Hindlimb muscle (tissue), 1 donor: ENCODE measurements at regions not wholly inside any gene's neighbourhood (a gene's known extent, or its start where the extent isn't known, plus 50 kb on each side); places are given as distances from the start of the nearest gene placed in this dataset.
A peak's percentile ranks its signal among the peaks of the same experiment; 100 is the strongest.
"Not testable (repeated sequence)": the region's sequence is repeated elsewhere in the genome, so short reads cannot be mapped to it uniquely, and the experiment has no call there.

ENCODE experiments used
- DNase-seq: peaks from one replicate; pipeline ENCODE4 v3.0.0-alpha.2; 2013

DNA sequence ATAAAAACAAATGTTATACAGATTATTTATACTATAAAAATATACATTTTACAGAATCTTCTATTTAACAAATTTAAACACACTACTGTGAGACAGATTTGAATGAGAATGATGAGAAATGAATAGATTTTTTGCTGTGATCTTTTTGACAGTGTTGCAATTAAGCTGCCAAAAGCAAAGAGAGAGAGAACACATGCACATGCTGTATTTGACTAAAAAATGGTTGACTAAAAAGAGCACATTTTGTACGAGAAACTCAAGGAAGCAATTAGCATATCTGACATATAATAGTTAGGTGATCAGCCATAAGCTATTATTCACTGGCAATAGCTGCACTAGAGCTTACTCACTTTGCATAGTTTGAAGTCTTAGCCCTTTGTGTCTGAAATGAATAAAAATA lies 115.8 kb downstream of the SYT10 start:
- no peak for DNase-seq

- DNase-seq: no peak
These were observed 117.1 kb downstream of the SYT10 start for GRCh38 chr12:33322519-33322918.

GRCh38 chr12:33317746-33318145 lies 121.9 kb downstream of the SYT10 start:
- no peak for DNase-seq

DNA sequence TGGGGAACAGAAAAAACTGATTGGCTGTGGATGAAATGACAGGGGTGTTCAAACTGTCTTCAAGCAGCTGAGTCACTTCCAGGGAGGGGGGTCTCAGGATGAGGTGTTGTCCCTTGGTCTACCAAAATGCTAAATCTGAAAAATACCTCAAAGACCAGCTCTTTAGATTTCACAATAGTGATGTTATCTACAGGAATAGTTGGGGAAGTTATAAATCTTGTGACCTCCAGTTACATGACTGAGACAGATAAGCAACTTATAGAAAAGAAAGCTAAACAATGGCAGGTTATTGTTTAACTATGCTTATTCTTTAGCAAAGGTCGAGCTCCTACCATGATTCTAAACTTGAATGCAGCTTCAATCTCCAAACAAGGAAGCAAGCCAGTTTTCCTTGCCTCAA lies 125.4 kb downstream of the SYT10 start:
- DNase-seq: no peak

- DNase-seq: no peak
These were observed 126.1 kb downstream of the SYT10 start for GRCh38 chr12:33313476-33313875.

GRCh38 chr12:33310471-33310870 lies 129.1 kb downstream of the SYT10 start:
- no peak for DNase-seq

DNA sequence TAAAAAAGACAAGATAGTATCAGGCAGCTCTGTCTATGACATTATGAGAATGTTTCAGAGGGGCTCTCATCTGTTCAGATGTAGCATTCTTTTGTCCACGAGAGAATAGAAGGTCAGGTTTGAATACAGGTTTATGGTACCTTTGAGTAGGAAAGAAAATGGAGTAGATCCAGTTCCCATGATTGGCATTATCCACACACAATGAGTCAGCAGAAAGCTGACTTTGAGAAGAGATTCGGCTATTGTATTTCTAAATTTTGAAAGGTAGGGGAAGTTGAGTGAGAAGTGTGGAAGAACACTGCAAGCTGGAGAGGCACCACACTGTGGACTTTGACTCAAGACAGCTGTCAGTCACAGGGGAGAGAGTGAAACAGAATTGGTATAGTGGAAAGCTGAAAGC lies 135.4 kb downstream of the SYT10 start:
- no peak for DNase-seq

GRCh38 chr12:33296529-33296928 lies 143.1 kb downstream of the SYT10 start:
- no peak for DNase-seq

DNA sequence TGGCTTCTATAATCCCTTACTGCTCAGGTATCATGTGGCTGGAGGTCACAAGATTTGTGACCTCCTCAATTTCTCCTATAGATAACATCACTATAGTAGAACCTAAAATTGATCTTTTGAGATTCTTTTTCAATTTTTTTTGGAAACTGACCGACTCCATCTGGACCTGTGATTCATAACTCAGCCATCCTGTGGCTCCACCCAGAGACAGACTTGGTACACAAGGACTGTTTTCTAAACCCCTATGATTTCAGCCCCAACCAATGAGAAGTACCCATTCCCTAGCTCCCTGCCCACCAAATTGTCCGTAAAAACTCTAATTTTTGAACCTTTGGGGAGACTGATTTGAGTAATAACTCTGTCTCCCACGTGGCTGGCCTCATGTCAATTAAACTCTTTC lies 148.9 kb downstream of the SYT10 start:
- no peak for DNase-seq

GRCh38 chr12:33283054-33283453 lies 156.6 kb downstream of the SYT10 start:
- no peak for DNase-seq

GRCh38 chr12:33277376-33277775 lies 162.2 kb downstream of the SYT10 start:
- no peak for DNase-seq

DNA sequence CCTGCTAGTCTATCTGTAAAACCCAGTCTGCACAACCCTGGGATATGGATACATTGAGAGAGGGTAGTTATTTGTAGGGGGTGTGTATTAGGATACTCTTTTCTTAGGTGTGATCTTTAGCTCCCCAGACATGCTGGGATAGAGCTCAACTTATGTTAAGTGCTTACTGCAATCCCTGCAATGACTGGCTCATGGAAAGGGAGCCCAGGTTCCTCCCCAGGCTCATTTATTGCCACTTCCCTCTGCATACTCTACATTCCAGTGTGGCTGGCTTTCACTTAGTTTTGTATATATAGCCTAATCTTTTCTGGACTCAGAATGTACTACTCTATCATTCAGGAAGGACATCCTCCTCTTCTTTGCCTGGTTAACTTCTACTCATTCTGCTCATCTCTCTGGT lies 172.0 kb downstream of the SYT10 start:
- DNase-seq: no peak

- DNase-seq: no peak
These were observed 173.7 kb downstream of the SYT10 start for GRCh38 chr12:33265900-33266299.

DNA sequence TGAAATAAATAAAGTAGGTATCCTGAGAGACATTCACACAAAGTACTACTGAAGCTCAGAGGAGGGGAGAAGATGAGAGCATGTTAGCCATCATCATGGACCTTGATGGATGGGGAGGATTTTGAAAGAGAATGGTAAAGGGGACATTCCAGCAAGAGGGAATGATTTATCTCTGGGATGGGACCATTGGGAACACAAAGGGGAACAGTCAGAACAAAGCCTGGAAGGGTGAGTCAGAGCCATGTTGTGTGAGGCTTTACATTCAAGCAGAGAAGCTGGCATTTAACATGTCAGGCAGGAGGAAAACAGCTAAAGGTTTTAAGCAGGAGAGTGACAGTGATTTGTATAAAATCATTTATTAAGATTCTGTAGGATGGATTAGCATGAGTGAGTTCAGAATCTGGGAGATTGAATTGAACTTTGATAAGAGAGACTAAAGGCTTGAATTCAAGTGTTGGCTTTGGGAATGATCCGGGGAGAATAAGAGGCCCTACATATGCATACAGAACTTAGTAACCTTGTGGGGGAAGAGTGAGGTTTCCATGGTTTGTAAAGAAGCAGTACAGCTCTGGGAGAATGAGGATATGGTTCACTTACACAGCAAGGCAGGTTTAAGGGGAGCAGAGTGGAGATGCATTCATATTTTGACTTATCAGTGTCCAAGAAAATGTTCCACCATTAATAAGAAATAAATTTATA lies 174.4 kb downstream of the SYT10 start:
- DNase-seq: no peak

GRCh38 chr12:33253178-33253577 lies 186.4 kb downstream of the SYT10 start:
- DNase-seq: peak; percentile 17

DNA sequence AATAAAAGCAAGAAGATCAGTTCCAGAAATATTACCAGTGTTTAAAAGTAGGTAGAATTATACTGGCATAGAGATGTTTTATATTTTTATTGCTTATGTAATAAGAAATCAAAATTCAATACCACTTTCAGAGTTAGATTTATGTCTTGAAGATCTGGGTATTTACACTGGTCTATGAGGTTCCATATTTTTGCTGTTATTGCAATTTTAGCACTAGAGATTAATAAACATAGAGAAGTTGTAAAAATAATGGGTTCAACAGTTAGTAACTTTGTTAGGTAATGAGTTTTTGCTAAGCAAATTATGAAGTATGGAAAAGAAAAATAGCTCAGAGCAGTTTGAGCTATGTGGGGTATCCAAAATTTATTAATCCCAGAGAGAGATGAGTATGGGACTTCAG lies 188.1 kb downstream of the SYT10 start:
- DNase-seq: no peak

DNA sequence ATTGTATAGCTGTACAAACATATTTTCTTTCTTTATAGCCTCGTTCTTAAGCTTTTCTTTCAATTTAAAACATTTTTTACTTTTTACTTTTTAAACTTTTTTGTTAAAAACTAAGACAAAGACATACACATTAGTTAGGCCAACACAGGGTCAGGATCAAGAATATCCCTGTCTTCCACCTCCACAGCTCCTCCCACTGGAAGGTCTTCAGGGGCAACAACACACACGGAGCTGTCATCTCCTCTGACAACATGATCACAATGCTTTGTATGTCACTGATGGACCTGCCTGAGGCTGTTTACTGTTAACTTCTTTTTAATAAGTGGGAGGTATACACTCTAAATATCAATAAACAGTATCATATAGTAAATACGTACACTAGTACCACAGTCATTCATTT lies 191.3 kb downstream of the SYT10 start:
- no peak for DNase-seq

DNA sequence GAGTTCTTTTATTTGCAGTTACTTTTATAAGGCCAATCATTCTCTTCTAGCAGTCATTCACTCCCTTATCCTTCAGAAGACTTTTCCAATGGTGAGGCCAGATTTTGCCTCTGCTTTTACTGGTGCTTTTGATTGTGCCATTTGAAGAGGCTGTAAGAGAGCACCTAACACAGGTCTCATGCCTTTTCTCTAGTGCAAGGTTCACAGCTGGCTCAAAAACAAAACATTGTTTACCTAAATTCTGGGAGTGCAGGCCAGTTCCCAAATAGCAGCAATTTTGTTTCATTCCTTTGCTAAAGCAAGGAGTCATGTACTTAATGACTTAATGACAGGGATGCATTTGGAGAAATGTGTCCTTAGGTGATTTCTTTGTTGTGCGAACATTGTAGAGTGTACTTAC lies 192.0 kb downstream of the SYT10 start:
- no peak for DNase-seq

DNA sequence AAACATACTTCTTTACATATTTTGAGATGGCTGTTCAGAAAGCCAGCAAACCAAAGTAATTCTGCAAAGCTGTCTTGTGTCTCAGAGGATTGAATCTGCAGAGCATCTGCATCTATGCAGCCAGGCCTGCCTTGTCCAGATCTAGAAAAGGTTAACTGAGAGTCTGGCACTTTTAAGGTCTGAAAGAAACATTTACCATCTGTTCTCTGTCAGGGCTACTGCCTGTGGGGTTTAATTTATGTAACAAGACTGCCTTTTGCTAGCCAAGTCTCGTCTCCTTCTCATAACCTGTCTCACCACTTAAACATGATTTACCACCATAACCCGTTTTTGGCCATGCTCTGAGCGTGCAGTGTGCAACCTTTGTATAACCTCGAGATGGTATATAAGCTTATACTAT lies 194.2 kb downstream of the SYT10 start:
- peak; percentile 4 for DNase-seq

DNA sequence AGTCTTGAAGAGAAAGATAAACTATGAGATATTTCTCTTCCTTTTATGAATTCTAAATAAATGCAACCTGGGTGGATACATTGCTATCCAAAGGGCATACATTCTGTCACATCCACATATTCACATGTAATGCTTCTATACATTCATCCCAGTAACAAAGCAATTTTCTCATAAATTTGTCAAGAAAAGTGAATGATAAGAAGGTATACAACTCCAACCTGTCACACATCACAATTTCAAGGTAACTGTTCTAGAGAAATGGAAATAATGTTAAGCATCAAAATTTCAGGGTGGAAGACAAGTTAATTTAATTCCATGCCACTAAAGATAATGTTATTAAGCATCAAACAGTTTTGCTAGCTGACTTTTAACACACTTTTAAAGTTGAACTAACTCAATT lies 212.9 kb downstream of the SYT10 start:
- DNase-seq: no peak

DNA sequence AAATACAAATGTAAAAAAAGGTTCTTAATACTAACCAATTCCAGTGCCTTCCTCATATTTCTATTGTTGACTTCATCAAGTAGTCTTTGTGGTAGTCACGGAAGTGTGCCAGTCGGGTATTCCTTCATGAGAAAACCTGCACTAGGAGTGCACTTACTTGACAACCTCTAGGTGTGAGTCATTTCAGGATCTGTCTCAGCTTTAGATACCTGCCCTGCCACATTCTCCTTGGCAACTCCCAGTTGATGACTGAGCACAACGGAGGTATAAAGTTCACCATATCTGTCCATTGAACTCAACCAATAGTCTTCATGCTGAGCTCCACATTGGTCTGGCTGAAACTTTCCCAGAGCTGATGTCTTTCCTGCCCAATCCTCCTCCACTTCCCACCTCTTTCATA lies 215.7 kb downstream of the SYT10 start:
- no peak for DNase-seq

GRCh38 chr12:33222357-33222756 lies 217.3 kb downstream of the SYT10 start:
- DNase-seq: no peak

DNA sequence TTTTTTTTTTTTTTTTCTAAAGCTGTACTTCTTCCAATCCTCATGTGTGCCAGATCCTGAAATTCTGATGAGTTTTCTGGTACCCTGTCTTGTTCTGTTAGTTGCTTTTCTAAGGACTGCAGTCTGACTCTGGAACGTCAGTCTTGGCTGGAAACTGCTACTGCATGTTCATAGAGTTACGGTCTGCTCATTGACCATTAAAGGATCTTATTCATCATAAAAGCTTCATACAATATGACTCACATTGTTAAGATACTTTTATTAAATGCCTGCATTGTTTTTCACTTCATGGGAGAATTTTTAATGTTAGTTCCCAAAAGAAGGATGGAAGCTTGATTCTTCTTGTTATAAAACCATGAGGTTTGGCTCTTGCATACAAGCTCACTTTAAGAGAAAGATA lies 233.6 kb downstream of the SYT10 start:
- peak; percentile 0 for DNase-seq

DNA sequence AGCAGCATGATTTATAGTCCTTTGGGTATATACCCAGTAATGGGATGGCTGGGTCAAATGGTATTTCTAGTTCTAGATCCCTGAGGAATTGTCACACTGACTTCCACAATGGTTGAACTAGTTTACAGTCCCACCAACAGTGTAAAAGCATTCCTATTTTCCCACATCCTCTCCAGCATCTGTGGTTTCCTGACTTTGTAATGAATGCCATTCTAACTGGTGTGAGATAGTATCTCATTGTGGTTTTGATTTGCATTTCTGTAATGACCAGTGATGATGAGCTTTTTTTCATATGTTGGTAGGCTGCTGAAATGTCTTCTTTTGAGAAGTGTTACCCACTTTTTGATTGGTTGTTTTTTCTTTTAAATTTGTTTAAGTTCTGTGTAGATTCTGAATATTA lies 245.2 kb downstream of the SYT10 start:
- DNase-seq: not testable (repeated sequence)

DNA sequence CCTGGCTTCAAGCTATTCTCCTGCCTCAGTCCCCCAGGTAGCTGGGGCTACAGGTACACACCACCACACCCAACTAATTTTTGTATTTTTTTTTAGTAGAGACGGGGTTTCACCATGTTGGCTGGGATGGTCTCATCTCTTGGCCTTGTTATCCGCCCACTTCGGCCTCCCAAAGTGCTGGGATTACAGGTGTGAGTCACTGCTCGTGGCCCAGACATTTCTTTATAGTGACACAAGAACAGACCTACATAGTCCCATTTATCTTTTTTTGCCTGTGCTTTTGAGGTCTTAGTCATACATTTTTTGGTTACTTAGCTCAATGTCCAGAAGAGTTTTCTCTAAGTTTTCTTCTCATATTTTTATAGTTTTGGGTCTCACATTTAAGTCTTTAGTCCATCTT lies 247.4 kb downstream of the SYT10 start:
- DNase-seq: no peak
